Right lobe of liver (tissue), 4 donors: ENCODE measurements at regions not wholly inside any gene's neighbourhood (a gene's known extent, or its start where the extent isn't known, plus 50 kb on each side); places are given as distances from the start of the nearest gene placed in this dataset.

Experiments used
- POLR2A ChIP-seq: fragments of 450-650 bp; IDR thresholded peaks from one replicate; pipeline ENCODE4 v1.6.1; 2017; ENCODE audit warnings: antibody characterized with exemption, mild to moderate bottlenecking
- TF ChIP-seq, protein P1 (sequence below), 4 donors: fragments of 200-600 bp in 3 of 4; fragments of 450-650 bp in 1 of 4; IDR thresholded peaks; one replicate each; pipeline versions ENCODE4 v1.5.1 to v1.8.0; 2016 to 2022; ENCODE audit warnings: antibody characterized with exemption in 4 of 4, mild to moderate bottlenecking in 2 of 4
- donor health status: DM: no; HTN: no; CAD: no.
- donor health status: DM: no; HTN: no; CAD: no.
- donor health status: DM: no; HTN: yes; CAD: no.

DNA sequence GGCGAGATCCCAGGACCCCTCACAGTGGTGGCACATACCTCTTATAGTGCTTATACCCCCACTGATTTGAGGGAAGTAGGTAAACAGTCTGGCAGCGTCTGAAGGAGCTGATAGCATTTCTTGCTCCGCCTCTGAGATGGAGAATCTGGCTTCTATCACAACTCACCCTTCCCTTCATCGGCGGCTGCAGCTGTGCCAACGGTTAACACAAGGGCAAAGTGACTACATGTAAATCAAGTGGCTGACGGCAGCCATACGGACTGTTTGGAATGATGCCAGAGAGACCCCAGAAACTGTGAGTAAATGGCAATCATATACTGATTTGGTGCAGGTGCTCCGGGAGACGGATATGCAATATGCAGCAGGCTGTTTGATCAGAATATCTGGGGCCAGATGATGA is 66.8 kb upstream of the UNC13C start:
- TF ChIP-seq POLR2A, result no peak
- TF ChIP-seq, protein P1, sequence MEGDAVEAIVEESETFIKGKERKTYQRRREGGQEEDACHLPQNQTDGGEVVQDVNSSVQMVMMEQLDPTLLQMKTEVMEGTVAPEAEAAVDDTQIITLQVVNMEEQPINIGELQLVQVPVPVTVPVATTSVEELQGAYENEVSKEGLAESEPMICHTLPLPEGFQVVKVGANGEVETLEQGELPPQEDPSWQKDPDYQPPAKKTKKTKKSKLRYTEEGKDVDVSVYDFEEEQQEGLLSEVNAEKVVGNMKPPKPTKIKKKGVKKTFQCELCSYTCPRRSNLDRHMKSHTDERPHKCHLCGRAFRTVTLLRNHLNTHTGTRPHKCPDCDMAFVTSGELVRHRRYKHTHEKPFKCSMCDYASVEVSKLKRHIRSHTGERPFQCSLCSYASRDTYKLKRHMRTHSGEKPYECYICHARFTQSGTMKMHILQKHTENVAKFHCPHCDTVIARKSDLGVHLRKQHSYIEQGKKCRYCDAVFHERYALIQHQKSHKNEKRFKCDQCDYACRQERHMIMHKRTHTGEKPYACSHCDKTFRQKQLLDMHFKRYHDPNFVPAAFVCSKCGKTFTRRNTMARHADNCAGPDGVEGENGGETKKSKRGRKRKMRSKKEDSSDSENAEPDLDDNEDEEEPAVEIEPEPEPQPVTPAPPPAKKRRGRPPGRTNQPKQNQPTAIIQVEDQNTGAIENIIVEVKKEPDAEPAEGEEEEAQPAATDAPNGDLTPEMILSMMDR (IDR thresholded peaks at IDR 0.05), result no peak
